HAP-1 (cell line): ENCODE measurements at regions not wholly inside any gene's neighbourhood (a gene's known extent, or its start where the extent isn't known, plus 50 kb on each side); places are given as distances from the start of the nearest gene placed in this dataset.

Experiments
- DNase-seq, 2 experiments: peaks; one replicate each; pipeline ENCODE4 v3.0.0-alpha.2; 2016 to 2020; ENCODE audit warnings: low spot score in 2 of 2
- H3K27me3 ChIP-seq: fragments of 250-450 bp; sonication (Bioruptor Pico); 2 replicates; pipeline ENCODE4 v1.5.1; 2020; ENCODE audit warnings: low read depth, mild to moderate bottlenecking, moderate library complexity
- H3K36me3 ChIP-seq: fragments of 250-450 bp; sonication (Bioruptor Pico); replicated peaks from 2 replicates; pipeline ENCODE4 v1.5.1; 2020; ENCODE audit warnings: mild to moderate bottlenecking
- H3K4me1 ChIP-seq: fragments of 250-450 bp; sonication (Bioruptor Pico); 2 replicates; pipeline ENCODE4 v1.5.1; 2020; ENCODE audit warnings: mild to moderate bottlenecking
- H3K4me3 ChIP-seq: fragments of 250-450 bp; sonication (Bioruptor Pico); 2 replicates; pipeline ENCODE4 v1.5.1; 2020; ENCODE audit warnings: mild to moderate bottlenecking, moderate library complexity
- H3K9me3 ChIP-seq: fragments of 250-450 bp; sonication (Bioruptor Pico); 2 replicates; pipeline ENCODE4 v1.5.1; 2020; ENCODE audit warnings: mild to moderate bottlenecking, moderate library complexity
- in situ Hi-C: fragments of 300-500 bp; cut with MboI; formaldehyde crosslinking; loops from 3 replicates; pipeline ENCODE4 v1.14.3; 2020; ENCODE audit warnings: low sequenced_read_pairs, inconsistent platforms, mixed read lengths

DNA sequence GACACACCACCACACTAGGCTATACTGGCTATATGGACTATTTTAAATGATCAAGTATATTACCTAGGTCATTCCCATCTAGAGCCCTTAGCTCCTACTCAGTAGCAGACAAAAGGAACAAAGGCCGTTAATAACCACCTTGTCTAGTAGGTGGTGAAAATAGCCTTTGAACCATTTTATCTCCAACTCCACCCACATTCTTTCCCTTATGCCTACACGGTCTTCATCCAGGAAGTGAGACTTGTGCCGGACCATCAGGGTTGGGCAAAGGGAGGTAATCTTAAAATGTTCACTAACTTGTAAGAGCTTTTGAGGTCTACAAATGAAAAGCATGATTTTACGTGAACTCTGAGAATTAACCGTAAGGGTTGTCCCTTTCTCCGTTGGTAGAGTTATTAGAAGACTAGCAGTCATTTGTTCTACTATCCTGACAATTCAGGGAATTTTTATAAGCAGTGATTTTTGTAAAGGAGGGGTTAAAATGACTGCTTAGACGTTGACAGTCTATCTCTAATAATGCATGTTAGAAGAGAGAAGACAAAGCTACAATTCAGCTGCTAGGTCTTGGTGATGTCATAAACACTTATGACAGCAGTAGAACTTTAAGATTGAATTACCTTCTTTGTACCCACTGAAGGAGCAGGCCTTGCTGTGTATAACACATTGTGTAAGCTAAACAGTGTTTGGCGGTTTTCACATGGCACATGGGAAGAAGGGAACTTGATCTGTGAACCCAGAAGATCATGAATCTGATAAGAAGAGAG is 371.8 kb upstream of the JAG1 start:
- H3K9me3 ChIP-seq = no peaks in the 10 kb centered on the region
- H3K36me3 ChIP-seq = no peaks in the 10 kb centered on the region
- no peak overlapping the region for H3K4me3 ChIP-seq
- DNase-seq = no peak
- H3K4me1 ChIP-seq = no peaks in the 10 kb centered on the region
- H3K27me3 ChIP-seq = peaks cover 3% of the 10 kb centered on the region; the same call in 1 of the 2 replicates
- in situ Hi-C loops = no loop called here

DNA sequence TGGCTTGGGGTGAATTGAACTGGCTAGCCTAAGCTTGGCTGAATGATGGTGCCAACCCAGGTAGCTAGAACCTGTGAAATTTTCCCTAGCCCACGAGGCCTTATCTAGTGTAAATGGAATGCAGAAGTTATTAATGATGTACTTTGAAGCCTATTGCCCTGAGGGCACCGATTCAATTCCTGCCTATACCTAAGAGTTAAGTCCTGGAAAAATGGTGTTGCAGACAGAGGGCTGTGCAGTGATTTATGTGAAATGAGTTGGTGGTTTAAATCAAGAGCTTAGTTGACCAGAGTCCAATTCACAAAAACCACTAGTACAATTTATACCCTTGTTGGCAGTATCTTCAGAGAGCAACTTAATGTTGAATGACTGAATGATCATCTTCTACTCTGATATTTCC is 373.8 kb upstream of the JAG1 start:
- Histone ChIP-seq H3K4me1 (no peaks in the 10 kb centered on the region), H3K4me3 (no peak overlapping the region), H3K36me3 (no peaks in the 10 kb centered on the region), H3K27me3 (peaks cover 3% of the 10 kb centered on the region; the same call in 1 of the 2 replicates), H3K9me3 (no peaks in the 10 kb centered on the region)
- DNase-seq = no peak
- in situ Hi-C loops = no loop called here

DNA sequence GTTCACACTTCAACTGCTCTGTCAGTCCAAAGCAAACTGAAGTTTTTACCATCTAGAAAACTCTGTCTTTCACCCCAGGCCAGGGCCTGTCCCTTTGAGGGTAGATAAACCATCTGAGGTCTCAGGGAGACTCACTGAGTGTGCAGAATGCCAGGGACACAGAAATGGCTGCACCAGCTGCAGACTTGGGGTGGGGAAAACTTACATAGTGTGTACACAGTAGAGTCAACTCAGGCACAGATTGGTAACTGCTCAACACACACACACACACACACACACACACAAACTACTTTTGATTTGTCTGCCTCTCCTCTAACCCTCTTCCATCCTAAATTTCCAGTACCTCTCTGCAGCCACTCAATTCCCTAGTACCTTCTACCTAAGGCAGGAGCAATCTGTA is 374.9 kb upstream of the JAG1 start:
- DNase-seq = no peak
- peaks cover 11% of the 10 kb centered on the region for H3K27me3 ChIP-seq
- H3K4me3 ChIP-seq = no peak overlapping the region
- in situ Hi-C loops = no loop called here
- H3K36me3 ChIP-seq = no peaks in the 10 kb centered on the region
- no peaks in the 10 kb centered on the region for H3K9me3 ChIP-seq
- H3K4me1 ChIP-seq = no peaks in the 10 kb centered on the region

DNA sequence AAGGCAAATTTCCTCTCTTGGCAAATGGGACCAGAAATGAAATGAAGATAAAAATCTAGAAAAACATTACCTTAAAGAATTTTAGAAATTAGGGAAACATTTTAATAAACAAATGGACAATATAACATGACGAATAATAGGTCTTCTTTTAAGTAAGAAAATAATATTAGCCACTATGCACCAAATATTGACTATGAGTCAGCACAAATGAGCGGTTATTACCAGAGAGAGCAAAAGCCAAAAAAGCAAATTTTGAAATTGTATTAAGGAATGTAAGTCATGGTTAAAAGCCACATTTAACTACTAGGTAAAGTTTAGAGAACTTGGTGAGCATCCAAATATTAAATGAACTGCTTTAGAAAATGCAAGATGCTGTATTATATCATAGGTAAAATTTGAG is 376.6 kb upstream of the JAG1 start:
- in situ Hi-C loops = no loop called here
- no peak for DNase-seq

DNA sequence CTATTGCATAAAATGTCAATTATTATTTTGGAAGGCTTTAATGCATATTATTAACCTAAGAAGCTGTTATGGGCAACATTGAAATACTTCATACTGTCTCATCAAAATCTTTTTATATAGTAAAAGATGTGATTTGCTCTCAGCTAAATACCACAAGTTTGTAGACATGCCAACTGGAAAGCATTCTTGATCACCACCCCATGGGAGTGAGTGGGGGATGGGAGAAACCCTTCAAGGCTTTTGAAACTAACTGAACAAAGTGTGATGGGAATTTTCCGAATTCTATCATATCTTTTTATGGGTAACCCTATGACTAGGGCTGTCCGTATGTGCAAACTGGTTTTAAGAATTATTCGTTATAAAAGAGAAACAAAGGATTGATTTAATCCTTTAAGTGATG is 377.3 kb upstream of the JAG1 start:
- DNase-seq = no peak
- in situ Hi-C loops = no loop called here
- Histone ChIP-seq H3K4me1 (no peaks in the 10 kb centered on the region), H3K36me3 (no peaks in the 10 kb centered on the region), H3K27me3 (peaks cover 8% of the 10 kb centered on the region), H3K9me3 (no peaks in the 10 kb centered on the region), H3K4me3 (no peak overlapping the region)

More for the DNA sequence above, 376.6 kb upstream of the JAG1 start:
- H3K4me3 ChIP-seq = no peak overlapping the region
- H3K36me3 ChIP-seq = no peaks in the 10 kb centered on the region
- H3K9me3 ChIP-seq = no peaks in the 10 kb centered on the region
- H3K4me1 ChIP-seq = no peaks in the 10 kb centered on the region
- H3K27me3 ChIP-seq = peaks cover 11% of the 10 kb centered on the region

DNA sequence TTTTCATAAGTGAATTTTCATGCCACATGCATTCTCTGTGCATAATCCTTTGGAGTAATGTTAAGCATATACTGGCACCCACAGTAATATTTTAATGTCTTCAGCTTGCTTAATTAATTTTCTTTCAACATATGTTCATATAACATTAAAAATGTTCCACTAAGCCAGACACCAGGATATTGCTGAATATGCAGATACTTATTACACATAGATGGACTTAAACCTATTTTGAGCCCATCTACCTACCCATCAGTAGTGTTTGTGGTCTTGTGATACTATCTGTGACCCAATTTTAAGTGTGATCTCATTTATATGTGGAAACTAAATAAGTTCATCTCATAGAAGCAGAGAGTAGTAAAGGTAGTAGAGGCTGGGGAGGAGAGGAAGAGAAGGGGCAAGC is 379.5 kb upstream of the JAG1 start:
- in situ Hi-C loops = no loop called here

DNA sequence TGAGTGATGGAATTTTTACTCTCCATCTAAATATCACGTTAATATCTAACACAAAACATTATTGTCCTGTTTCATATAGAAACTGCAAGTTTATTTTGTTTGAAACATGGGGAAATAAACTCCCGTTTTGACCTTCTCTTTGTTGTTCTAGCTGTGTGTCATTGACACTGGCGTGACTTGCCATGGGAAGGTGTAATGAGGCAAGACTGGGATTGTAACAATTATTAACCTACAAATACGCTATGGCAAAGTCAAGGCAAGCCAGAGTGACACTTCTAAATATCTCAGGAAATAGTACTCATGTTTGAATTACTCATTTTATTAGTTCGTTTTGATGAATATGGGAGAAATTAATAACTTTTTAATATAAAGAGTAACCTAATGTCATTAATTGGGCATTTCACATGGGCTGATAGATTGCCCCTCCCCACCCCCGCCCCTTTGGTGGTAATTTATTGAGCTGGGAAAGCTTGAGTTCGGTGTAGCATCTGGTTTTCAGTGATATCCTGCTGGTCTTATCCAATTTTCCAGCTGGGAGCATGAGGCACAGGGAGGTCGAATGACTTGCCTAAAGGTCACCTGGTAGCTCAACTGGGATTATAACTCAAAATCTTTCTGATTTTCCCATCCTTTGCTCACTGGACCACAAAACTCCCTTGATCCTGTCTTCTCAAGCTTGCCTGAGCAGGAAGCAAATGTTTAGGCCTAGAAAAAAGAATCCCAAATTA is 380.6 kb upstream of the JAG1 start:
- Histone ChIP-seq H3K4me3 (no peak overlapping the region), H3K4me1 (no peaks in the 10 kb centered on the region), H3K27me3 (peaks cover 8% of the 10 kb centered on the region), H3K36me3 (no peaks in the 10 kb centered on the region), H3K9me3 (no peaks in the 10 kb centered on the region)
- DNase-seq = no peak
- in situ Hi-C loops = no loop called here

More for the DNA sequence above, 379.5 kb upstream of the JAG1 start:
- no peaks in the 10 kb centered on the region for H3K36me3 ChIP-seq
- H3K4me3 ChIP-seq = no peak overlapping the region
- no peaks in the 10 kb centered on the region for H3K4me1 ChIP-seq
- DNase-seq = no peak
- H3K9me3 ChIP-seq = no peaks in the 10 kb centered on the region
- peaks cover 8% of the 10 kb centered on the region for H3K27me3 ChIP-seq

DNA sequence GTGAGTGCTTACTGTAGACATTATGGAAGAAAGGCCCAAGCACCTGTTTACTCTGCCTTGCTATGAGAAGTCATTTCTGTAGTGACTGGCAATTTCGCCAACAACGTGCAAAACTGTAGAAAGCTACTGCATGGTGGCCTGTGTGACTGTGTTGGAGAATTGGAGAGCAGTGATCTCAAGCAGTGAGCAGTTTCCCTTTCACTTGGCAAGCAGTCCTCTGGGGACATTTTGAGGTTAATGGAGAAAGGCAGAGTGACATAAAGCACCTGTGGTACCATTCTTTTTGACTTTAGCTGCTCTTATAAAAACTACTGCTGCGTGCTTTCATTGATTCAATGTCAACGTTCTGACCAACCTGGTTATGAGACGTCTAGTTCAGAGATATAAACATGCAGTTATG is 382.6 kb upstream of the JAG1 start:
- no peaks in the 10 kb centered on the region for H3K4me1 ChIP-seq
- H3K4me3 ChIP-seq = no peak overlapping the region
- H3K9me3 ChIP-seq = no peaks in the 10 kb centered on the region
- H3K36me3 ChIP-seq = no peaks in the 10 kb centered on the region
- peaks cover 8% of the 10 kb centered on the region for H3K27me3 ChIP-seq
- DNase-seq = no peak
- in situ Hi-C loops = no loop called here

DNA sequence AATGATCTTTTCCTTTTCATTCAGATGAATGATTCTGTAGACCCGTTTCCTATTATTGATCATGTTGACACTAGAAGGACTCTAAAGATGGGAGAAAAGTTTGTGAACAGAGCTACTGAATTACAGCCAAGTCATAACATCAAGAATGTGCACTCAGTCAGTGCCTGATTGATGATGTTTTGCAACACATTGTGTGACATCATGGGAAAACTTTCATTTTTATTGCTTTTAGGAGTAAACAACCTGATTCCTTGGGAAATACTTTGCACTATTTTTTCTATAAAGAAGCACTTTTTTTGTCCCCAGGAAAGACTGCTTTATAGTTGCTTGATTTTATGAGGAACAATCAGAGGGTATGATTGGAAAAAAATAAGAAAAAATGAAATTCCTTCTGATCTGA is 383.8 kb upstream of the JAG1 start:
- no peak overlapping the region for H3K4me3 ChIP-seq
- no peaks in the 10 kb centered on the region for H3K4me1 ChIP-seq
- no peaks in the 10 kb centered on the region for H3K36me3 ChIP-seq
- H3K27me3 ChIP-seq = peaks cover 8% of the 10 kb centered on the region
- no peaks in the 10 kb centered on the region for H3K9me3 ChIP-seq
- in situ Hi-C loops = no loop called here
- DNase-seq = no peak

DNA sequence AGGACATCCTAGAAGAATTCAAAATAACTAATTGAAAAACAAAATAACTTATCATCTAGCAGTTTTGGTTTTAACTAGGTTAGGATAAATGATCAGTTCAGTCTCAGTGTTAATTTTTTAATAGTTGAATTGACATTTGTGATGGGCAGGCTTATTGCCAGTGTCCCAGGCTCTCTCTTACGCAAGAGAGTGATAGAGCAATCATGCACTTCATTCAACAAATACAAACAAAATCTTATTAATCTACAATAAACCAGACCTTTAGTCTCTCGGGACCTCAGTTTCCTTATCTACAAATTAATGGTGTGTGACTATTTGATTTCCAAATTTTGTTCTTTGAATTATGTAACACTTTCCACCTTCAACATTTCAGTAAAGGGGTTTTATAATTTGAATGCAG is 385.9 kb upstream of the JAG1 start:
- H3K4me3 ChIP-seq = no peak overlapping the region
- no peaks in the 10 kb centered on the region for H3K9me3 ChIP-seq
- no peak for DNase-seq
- no peaks in the 10 kb centered on the region for H3K4me1 ChIP-seq
- no peaks in the 10 kb centered on the region; the same call in none of the 2 replicates for H3K27me3 ChIP-seq
- H3K36me3 ChIP-seq = no peaks in the 10 kb centered on the region
- in situ Hi-C loops = no loop called here

DNA sequence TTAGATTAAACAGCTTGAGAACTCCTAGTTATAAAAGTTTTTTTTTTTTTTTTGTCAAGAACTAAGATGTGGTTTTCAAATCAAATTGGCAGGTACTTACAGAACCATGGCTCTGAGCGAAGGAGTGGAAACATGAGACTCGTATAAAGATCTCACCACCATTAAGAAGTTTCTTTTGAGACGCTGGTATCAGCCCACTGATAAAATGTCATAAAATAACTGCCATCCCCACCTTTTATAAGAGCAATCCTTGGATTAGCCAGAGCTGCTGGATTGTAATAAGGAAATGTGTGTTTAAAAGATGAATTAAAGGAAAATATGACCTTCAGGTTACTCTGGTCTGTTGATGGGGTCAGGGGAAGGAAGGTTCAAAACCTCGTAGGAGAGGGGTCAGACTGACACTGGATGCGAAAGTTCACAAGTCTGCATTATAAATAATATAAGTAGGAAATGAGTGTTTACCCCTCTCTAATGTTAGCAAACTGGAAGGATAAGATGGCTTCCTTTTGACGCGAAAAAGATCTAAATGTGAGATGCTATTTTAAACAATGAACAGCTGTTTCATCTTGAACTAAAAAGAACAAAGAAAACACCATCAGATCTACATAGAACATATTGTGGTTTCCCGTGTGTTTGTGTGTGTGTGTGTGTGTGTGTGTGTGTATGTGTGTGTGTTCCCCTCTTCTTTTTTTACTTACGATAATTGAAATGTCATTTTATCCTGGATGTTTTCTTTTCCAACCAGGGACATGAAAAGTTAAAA is 386.8 kb upstream of the JAG1 start:
- Histone ChIP-seq H3K27me3 (no peaks in the 10 kb centered on the region; the same call in none of the 2 replicates), H3K4me3 (no peak overlapping the region), H3K36me3 (no peaks in the 10 kb centered on the region), H3K9me3 (no peaks in the 10 kb centered on the region), H3K4me1 (no peaks in the 10 kb centered on the region)
- in situ Hi-C loops = no loop called here
- DNase-seq = no peak

DNA sequence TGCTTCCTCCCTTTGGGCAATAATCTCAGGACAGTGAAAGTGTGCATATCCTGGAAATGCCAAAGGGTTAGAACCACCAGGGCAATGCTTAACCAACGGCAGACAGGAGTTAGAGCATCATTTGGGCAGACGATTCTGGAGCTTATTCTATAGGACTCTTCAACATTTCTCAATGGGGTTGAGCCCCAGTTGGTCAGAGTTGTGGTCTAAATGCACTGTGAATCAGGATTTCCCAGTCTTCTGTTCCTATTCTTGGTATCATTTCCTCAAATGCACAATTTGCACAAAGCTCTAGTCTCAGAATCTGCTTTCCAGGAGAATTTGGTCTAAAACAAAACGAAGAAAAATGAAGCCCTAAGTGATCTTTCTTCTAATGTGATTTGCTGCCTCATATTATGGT is 389.6 kb upstream of the JAG1 start:
- H3K9me3 ChIP-seq = no peaks in the 10 kb centered on the region
- H3K36me3 ChIP-seq = no peaks in the 10 kb centered on the region
- no peak for DNase-seq
- no peak overlapping the region for H3K4me3 ChIP-seq
- H3K4me1 ChIP-seq = no peaks in the 10 kb centered on the region
- in situ Hi-C loops = no loop called here
- H3K27me3 ChIP-seq = no peaks in the 10 kb centered on the region; the same call in 1 of the 2 replicates

DNA sequence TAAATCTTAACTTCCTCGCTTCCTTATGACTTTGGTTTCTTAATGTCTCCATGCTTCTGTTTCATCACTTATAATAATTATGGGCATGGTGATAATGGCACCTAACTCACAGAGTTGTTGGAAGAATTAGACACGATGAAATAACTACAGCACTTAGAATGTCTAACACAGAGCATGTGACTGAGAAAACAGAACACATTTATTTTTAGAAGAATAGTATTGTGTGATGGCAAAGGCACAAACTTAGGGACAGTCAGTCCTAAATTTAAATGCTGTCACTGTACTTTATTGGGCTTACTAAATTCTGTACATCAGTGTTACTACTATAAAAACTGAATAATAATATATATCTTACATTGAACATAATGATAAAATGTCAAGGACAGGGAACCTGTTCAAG is 391.1 kb upstream of the JAG1 start:
- in situ Hi-C loops = no loop called here
- DNase-seq = no peak
- no peaks in the 10 kb centered on the region; the same call in 1 of the 2 replicates for H3K27me3 ChIP-seq
- no peaks in the 10 kb centered on the region for H3K4me1 ChIP-seq
- H3K9me3 ChIP-seq = no peaks in the 10 kb centered on the region
- H3K36me3 ChIP-seq = no peaks in the 10 kb centered on the region
- no peak overlapping the region for H3K4me3 ChIP-seq

DNA sequence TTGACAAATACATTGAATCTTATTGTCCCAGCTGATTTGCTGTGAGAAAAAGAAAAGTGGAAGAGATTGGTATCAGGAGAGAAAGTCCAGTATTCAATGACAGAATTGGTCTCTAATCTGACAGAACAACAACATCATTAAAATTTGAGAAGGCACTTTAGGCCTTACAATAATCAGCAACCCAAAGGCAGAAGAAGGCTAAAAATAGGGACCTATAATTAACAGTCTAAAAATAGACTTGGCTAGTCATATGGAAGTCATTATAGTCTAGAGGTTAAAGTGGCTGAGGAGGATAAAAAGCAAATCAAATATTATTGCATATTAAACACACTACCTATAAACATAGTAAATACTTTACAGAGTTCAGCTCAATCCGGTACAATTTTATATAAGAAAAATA is 393.6 kb upstream of the JAG1 start:
- Histone ChIP-seq H3K9me3 (no peaks in the 10 kb centered on the region), H3K27me3 (no peaks in the 10 kb centered on the region), H3K4me1 (no peaks in the 10 kb centered on the region), H3K36me3 (no peaks in the 10 kb centered on the region), H3K4me3 (no peak overlapping the region)
- in situ Hi-C loops = no loop called here
- DNase-seq = no peak
